Osteoblast (primary cell): ENCODE measurements at regions not wholly inside any gene's neighbourhood (a gene's known extent, or its start where the extent isn't known, plus 50 kb on each side); places are given as distances from the start of the nearest gene placed in this dataset.

Source experiments
- DNase-seq: peaks from one replicate; pipeline ENCODE4 v3.0.0; 2011; ENCODE audit warnings: low spot score, mixed read lengths; ENCODE audit not compliant: insufficient read length; ENCODE audit errors: missing footprints
- H2AFZ ChIP-seq: 2 replicates; pipeline ENCODE4 v1.6.0; 2011; ENCODE audit warnings: mild to moderate bottlenecking, low read length
- H3K27ac ChIP-seq: 2 replicates; pipeline ENCODE4 v1.5.1; 2011; ENCODE audit warnings: mild to moderate bottlenecking, low read depth, low read length, moderate library complexity
- H3K27me3 ChIP-seq: 2 replicates; pipeline ENCODE4 v1.6.0; 2012; ENCODE audit warnings: mild to moderate bottlenecking, control low read depth, inconsistent platforms, low read length, moderate library complexity; ENCODE audit not compliant: insufficient read depth
- H3K36me3 ChIP-seq: 2 replicates; pipeline ENCODE4 v1.5.1; 2011; ENCODE audit warnings: mild to moderate bottlenecking, low read length, control low read depth, moderate library complexity; ENCODE audit not compliant: insufficient read depth
- H3K4me1 ChIP-seq: 2 replicates; pipeline ENCODE4 v1.5.1; 2011; ENCODE audit warnings: mild to moderate bottlenecking, low read length, control low read depth, moderate library complexity; ENCODE audit not compliant: insufficient read depth
- H3K4me2 ChIP-seq: 2 replicates; pipeline ENCODE4 v1.6.0; 2011; ENCODE audit warnings: mild to moderate bottlenecking, low read length; ENCODE audit not compliant: insufficient read depth
- H3K4me3 ChIP-seq: fragments of 200-600 bp; sonication (generic); 3 replicates; pipeline ENCODE4 v1.5.1; 2012; ENCODE audit warnings: mild to moderate bottlenecking, low read length, inconsistent platforms; ENCODE audit not compliant: insufficient read depth
- H3K79me2 ChIP-seq: 2 replicates; pipeline ENCODE4 v1.6.0; 2012; ENCODE audit warnings: mild to moderate bottlenecking, low read length, control low read depth, inconsistent platforms; ENCODE audit not compliant: insufficient read depth
- H3K9me3 ChIP-seq: 2 replicates; pipeline ENCODE4 v1.5.1; 2011; ENCODE audit warnings: low read depth, low read length, control low read depth
- H4K20me1 ChIP-seq: 2 replicates; pipeline ENCODE4 v1.6.0; 2012; ENCODE audit warnings: mild to moderate bottlenecking, low read length, control low read depth; ENCODE audit not compliant: insufficient read depth
- TF ChIP-seq, protein P1 (sequence below): IDR thresholded peaks from 2 replicates; pipeline ENCODE4 v1.5.1; 2011; ENCODE audit warnings: mild to moderate bottlenecking, low read depth, low read length, moderate library complexity; ENCODE audit errors: extremely low read depth

DNA sequence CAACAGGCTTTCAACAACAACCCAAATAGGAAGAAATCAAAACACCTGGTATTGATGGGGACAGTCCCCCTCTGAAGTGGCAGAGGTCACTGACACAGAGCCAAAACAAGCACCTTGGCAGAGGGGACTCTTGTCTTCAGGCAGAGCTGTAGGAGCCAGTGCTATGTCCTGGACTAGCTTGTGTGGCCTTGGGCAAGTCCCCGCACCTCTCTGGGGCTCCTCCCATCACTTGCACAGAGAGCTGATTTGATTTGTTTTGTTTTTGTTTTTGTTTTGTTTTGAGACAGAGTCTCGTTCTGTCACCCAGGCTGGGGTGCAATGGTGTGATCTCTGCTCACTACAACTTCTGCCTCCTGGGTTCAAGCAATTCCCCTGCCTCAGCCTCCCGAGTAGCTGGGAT is 100.8 kb downstream of the C9orf50 start:
- Histone ChIP-seq H3K79me2 (no peaks in the 10 kb centered on the region), H3K4me3 (no peak overlapping the region), H3K9me3 (no peaks in the 10 kb centered on the region), H3K27ac (no peak overlapping the region), H2AFZ (no peak overlapping the region), H3K27me3 (no peaks in the 10 kb centered on the region), H3K36me3 (no peaks in the 10 kb centered on the region), H3K4me2 (no peak overlapping the region), H3K4me1 (no peaks in the 10 kb centered on the region), H4K20me1 (no peaks in the 10 kb centered on the region)
- TF ChIP-seq, protein P1, sequence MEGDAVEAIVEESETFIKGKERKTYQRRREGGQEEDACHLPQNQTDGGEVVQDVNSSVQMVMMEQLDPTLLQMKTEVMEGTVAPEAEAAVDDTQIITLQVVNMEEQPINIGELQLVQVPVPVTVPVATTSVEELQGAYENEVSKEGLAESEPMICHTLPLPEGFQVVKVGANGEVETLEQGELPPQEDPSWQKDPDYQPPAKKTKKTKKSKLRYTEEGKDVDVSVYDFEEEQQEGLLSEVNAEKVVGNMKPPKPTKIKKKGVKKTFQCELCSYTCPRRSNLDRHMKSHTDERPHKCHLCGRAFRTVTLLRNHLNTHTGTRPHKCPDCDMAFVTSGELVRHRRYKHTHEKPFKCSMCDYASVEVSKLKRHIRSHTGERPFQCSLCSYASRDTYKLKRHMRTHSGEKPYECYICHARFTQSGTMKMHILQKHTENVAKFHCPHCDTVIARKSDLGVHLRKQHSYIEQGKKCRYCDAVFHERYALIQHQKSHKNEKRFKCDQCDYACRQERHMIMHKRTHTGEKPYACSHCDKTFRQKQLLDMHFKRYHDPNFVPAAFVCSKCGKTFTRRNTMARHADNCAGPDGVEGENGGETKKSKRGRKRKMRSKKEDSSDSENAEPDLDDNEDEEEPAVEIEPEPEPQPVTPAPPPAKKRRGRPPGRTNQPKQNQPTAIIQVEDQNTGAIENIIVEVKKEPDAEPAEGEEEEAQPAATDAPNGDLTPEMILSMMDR, result no peak
- no peak for DNase-seq

DNA sequence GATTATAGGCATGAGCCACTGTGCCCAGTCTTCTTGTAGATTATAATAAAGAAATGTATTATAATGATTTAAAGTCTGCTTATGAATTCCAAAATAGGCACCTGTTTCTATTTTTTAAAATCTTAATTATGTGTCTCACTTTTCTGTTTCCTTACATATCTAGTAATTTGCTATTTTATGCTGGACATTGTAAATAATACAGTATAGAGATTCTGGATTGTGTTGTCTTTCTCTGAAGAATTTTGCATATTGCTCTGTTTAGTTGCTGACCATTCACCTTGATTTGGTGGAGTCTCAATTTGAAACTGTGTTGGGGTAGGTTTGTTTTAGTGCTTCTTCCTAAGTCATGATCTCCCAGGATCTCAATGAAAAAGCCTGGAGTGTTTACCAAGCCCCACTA is 102.8 kb downstream of the C9orf50 start:
- Histone ChIP-seq H3K79me2 (no peaks in the 10 kb centered on the region), H3K4me1 (no peaks in the 10 kb centered on the region), H3K9me3 (peaks cover 6% of the 10 kb centered on the region), H3K4me2 (no peak overlapping the region), H3K27ac (no peak overlapping the region), H3K36me3 (no peaks in the 10 kb centered on the region), H3K27me3 (no peaks in the 10 kb centered on the region), H4K20me1 (no peaks in the 10 kb centered on the region), H3K4me3 (no peak overlapping the region), H2AFZ (no peak overlapping the region)
- no peak for DNase-seq
- TF ChIP-seq, protein P1, result no peak

DNA sequence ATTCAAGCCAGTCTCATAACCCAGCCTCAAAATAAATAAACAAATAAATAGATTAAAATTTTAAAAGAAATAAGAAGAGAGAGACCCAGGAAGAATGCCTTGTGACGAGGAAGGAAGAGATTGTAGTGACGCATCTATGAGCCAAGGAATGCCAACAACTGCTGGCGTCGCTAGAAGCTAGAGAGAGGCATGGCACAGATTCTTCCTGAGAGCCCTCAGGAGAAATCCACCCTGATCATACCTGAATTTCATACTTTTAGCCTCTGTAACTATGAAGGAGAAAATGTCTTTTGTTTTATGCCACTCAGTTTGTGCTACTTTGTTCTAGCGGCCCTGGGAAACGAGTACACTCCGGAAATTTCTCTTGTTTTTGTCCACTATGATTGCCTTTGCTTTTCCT is 103.9 kb downstream of the C9orf50 start:
- H4K20me1 ChIP-seq, result no peaks in the 10 kb centered on the region
- TF ChIP-seq, protein P1, result no peak
- no peaks in the 10 kb centered on the region for H3K4me1 ChIP-seq

DNA sequence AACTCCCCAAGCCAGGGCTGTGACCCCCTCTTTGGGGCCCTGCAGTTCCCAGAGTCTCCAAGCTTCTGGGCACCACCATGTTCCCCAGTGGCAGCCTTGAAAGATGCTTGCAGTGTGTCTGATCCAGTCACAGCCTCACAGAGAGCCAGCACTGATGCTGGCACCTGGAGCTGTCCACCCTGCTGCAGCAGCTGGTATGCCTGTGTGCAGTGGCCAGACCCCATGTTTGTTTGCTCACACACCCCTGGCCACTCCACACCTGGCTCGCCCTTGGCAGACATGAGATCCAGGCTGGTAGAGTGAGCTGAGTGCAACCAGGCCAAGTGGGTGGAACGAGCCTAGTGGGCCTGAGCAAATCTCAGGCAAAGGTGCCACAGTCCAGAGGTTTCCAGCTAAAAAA is 106.0 kb downstream of the C9orf50 start:
- Histone ChIP-seq H2AFZ (no peak overlapping the region), H3K27ac (no peak overlapping the region), H3K4me1 (no peaks in the 10 kb centered on the region), H4K20me1 (no peaks in the 10 kb centered on the region), H3K27me3 (no peaks in the 10 kb centered on the region), H3K4me3 (no peak overlapping the region), H3K36me3 (no peaks in the 10 kb centered on the region), H3K9me3 (peaks cover 25% of the 10 kb centered on the region), H3K4me2 (no peak overlapping the region), H3K79me2 (no peaks in the 10 kb centered on the region)
- TF ChIP-seq, protein P1, result no peak
- no peak for DNase-seq

More for the DNA sequence above, 103.9 kb downstream of the C9orf50 start:
- no peaks in the 10 kb centered on the region for H3K36me3 ChIP-seq
- H3K4me2 ChIP-seq, result no peak overlapping the region
- DNase-seq, result no peak
- no peaks in the 10 kb centered on the region for H3K27me3 ChIP-seq
- no peak overlapping the region for H3K27ac ChIP-seq
- no peak overlapping the region for H2AFZ ChIP-seq
- peaks cover 10% of the 10 kb centered on the region for H3K9me3 ChIP-seq
- H3K79me2 ChIP-seq, result no peaks in the 10 kb centered on the region
- no peak overlapping the region for H3K4me3 ChIP-seq
